Esophagus squamous epithelium (tissue), 4 donors: ENCODE measurements at regions not wholly inside any gene's neighbourhood (a gene's known extent, or its start where the extent isn't known, plus 50 kb on each side); places are given as distances from the start of the nearest gene placed in this dataset.
"Not testable (repeated sequence)": the region's sequence is repeated elsewhere in the genome, so short reads cannot be mapped to it uniquely, and the experiment has no call there.

ENCODE experiments used
- CTCF ChIP-seq, 6 experiments: fragments of 450-650 bp in 4 of 6; fragments of 200-600 bp in 2 of 6; sonication (generic) in 2 of 6; IDR thresholded peaks; one replicate each; pipeline ENCODE4 v1.5.1; 2016 to 2019; ENCODE audit warnings: antibody characterized with exemption in 6 of 6, mild to moderate bottlenecking in 4 of 6, moderate library complexity in 4 of 6
- POLR2A ChIP-seq, 4 donors: fragments of 450-650 bp; IDR thresholded peaks; one replicate each; pipeline ENCODE4 v1.6.1; 2017; ENCODE audit warnings: antibody characterized with exemption in 4 of 4, mild to moderate bottlenecking in 4 of 4, moderate library complexity in 3 of 4

GRCh38 chr2:195072806-195073205 is 584.2 kb upstream of the SLC39A10 start:
- TF ChIP-seq POLR2A, CTCF (IDR thresholded peaks at IDR 0.05): not testable (repeated sequence)
